NAMALWA (cell line): ENCODE measurements at regions not wholly inside any gene's neighbourhood (a gene's known extent, or its start where the extent isn't known, plus 50 kb on each side); places are given as distances from the start of the nearest gene placed in this dataset.
A peak's percentile ranks its signal among the peaks of the same experiment; 100 is the strongest.
"Not testable (repeated sequence)": the region's sequence is repeated elsewhere in the genome, so short reads cannot be mapped to it uniquely, and the experiment has no call there.

ENCODE experiments used
- DNase-seq: peaks from one replicate; pipeline ENCODE4 v3.0.0-alpha.2; 2015; ENCODE audit warnings: low spot score

DNA sequence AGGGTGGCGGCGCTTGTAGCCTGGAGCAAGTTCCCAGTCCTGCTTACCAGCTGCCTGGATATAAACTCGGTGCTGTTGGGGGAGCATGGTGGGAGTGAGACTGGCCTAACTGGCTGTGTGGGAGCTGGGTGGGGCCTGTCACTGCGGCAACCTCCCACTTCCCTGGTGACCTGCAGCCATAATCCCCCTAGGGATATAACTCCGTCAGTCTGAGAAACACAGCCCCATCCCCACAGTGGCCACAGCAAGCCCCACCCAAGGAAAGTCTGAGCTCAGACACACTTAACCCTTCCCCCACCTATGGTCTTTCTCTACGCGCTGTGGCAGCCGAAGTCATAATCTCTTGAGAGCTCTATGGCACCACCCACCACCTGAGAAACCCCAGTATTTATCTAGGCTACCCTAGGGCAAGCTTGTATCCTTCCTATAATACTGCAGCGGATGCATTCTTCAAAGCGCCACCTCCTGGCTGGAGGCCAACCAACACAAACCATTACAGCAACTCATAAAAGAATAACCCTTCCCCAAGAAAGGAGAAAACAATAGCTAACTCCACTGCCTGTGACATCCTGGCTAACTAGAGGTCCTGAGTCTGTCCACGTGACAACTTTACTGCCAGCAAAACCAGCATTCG is 57.4 kb downstream of the ZNF648 start:
- peak; percentile 15 for DNase-seq

DNA sequence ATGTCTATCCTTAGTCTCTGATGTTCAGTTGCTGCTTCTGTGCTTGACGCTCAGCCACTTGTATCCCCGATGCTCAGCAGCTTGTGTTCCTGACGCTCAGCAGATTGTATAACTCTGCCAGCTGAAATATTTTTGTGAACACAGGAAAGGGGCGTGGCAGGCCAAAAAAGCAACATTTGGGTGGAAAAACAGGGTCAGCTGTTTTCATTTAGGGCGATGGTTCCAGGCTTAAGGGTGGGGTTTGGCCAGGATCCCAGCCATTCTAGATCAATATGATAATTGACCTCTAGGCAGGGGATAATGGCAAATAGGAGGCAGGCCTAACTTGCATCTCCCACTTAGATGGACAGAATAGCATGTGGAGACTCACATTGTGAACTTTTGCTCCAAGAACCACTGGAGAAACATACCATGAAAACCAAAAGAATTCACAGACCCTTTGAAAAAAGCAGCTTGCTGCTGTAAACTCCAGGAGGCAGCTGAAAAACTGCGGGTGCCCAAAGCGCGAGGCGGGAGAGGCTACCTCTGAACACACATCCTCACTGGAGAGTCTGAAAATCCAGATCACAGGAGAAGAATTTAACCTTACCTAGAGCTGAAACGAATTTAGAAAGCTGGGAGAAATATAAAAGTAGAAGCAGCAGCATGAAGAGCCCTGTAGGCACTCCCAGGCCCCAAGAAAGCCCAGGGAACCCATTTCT is 58.3 kb downstream of the ZNF648 start:
- no peak for DNase-seq

GRCh38 chr1:182002570-182002969 is 58.9 kb downstream of the ZNF648 start:
- no peak for DNase-seq

- DNase-seq, result no peak
Observed at GRCh38 chr1:181998858-181999257, 62.7 kb downstream of the ZNF648 start.

- no peak for DNase-seq
Observed at GRCh38 chr1:181992072-181992471, 69.4 kb downstream of the ZNF648 start.

GRCh38 chr1:181990728-181991127 is 70.8 kb downstream of the ZNF648 start:
- no peak for DNase-seq

- DNase-seq, result no peak
Observed at GRCh38 chr1:181989261-181989920, 72.1 kb downstream of the ZNF648 start.

- no peak for DNase-seq
Observed at GRCh38 chr1:181987996-181988395, 73.5 kb downstream of the ZNF648 start.

DNA sequence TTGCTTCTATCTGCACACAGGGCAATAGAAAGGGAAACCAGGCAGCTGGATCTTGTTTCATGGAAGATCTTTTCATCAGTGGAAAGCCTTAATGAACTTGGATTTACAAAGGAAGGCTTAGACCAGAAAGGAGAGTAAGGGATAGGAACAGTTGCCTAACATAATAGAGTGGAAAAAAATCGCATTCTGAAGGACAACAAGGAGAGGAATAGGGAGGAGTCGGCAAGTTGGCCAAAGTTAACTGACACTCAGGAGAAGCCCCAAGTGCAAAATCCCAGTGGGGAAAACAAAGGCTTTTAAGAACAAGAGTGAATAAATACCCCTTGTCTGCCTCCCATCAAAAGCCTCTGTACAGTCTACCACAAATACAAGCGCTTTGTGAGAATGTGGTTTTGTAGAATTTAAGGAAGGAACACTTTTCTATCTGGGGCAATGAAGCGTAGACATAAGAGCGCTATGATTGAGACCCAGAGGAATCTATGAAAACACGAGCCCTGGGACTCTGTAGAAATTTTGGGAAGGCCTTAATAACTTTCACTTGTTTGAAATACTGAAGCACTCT is 74.1 kb downstream of the ZNF648 start:
- DNase-seq, result no peak

DNA sequence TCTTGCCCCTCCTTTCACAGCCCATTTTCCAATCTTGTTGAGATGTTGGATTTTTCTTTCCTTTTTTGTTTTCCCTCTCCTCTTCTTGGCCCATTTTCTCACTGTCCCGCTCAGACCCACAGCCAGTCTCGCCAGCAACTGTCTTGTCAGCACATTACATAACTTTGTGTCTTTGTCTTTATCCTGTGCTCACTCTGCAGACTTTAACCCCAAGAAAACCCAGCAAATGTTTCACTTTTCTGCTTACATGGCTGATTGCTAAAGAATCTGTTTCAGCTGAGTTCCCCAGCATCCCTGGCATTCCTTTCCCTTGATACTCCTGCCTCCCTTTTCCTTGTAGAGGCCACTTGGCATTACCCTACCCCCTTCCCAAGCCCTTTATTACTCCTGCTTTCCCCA is 74.6 kb downstream of the ZNF648 start:
- DNase-seq, result no peak

DNA sequence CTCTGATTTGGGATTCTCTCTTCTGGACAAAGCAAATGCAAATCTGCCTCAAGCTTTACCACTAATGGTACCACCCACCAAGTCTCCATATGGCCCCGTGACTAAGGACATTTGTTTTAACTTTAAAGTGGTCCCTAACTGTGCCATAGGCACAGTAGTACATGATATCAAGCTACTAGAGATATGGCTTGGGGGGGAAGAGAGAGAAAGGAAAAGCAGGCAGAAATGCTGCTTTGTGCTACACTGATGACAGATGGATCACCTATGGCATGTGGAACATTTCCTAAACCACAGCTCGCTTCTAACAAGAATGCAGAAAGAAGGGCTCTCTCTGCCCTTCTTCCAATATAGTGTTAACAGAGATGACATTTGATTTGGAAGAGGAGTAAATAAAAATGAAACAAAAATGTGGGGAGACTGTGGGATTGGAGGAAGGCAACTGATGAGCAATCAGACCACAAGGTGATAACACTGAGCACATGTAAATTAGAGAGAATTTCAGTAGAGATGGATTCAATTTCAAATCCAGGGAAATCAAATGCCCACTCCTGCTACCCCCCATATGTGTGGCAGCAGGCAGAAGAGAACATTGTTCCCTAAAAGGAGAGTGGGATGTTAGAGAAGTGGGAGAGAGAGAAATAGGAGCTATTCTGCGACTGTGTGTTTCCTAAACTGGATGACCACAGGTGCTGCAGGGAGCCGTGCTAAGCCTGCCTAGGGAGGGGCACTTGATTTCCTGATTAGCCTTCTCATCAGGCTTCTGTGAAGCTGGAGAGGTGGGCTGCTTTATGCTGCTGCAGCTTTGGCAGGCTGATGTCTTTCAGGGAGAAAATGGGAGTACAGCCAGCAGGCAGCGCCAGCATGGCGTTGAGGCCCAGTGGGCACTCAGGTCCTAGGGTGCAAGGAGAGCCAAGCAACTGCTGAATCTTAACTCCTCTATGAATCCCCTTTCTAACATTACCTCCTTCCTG is 75.3 kb downstream of the ZNF648 start:
- DNase-seq, result no peak

DNA sequence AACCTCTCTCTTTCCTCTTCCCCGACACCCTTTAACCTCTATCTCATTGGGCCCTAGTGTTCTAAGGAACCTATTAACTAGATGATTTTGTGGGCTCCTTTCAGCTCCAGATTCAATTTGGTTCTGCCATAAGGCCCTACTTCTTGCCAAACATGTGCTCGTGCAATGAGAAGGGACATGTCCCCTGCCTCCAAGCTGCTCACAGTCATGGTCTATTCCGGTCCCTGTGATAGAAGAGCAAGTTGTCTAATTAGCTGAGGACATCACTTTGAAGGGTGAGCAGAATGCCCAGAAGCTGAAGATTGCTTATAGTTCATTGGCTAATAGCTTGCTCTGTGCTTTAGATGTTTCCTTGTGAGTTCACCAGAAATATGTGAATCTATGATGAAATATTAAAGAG is 76.2 kb downstream of the ZNF648 start:
- DNase-seq, result no peak

- no peak for DNase-seq
Observed at GRCh38 chr1:181984006-181984405, 77.5 kb downstream of the ZNF648 start.

DNA sequence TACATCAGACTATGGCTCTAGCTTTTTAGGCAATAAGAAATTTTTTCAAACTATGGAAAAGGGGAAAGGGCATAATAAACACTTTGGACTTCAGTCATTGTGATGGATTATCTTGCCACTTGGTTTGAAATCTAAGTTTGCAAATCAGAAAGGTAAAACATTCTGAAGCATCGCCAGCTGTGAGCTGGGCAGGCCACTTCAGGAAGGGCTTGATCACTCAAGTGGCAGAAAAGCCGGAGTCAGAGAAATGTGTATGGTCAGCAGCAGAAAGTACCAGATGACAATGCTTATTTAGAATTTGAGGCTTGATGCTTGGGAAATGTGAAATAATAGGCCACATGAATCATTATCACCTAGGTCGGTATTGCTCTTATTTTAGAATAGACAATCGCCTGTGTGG is 79.7 kb downstream of the ZNF648 start:
- DNase-seq, result no peak

DNA sequence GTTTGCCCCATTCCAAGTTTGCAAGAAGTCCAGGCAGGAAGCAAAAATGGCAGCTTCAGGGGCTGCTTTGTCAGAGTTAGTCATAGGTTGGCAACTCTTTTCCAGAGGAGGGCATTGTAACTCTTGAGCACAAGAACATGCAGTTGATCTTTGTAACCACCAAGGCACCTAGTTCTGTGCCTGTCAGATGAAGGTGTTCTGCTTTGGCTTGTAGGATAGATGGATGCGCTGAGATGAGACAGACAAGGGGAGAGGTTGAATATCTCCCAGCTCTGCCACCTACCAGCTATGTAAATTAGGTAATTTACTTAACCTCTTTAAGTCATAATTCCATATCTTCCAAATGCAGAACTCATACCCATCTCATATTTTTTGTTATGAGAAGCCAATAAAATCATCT is 89.3 kb downstream of the ZNF648 start:
- no peak for DNase-seq

- no peak for DNase-seq
Observed at GRCh38 chr1:181971424-181971823, 90.1 kb downstream of the ZNF648 start.

- DNase-seq, result no peak
Observed at GRCh38 chr1:181969902-181970301, 91.6 kb downstream of the ZNF648 start.

DNA sequence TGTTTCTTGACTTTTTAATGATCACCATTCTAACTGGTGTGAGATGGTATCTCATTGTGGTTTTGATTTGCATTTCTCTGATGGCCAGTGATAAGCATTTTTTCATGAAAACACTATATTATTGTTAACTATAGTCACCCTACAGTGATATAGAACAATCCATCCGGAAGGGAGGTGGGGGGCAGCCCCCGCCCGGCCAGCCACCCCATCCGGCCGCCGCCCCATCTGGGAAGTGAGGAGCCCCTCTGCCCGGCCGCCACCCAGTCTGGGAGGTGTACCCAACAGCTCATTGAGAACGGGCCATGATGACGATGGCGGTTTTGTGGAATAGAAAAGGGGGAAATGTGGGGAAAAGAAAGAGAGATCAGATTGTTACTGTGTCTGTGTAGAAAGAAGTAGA is 106.8 kb downstream of the ZNF648 start:
- DNase-seq, result not testable (repeated sequence)

DNA sequence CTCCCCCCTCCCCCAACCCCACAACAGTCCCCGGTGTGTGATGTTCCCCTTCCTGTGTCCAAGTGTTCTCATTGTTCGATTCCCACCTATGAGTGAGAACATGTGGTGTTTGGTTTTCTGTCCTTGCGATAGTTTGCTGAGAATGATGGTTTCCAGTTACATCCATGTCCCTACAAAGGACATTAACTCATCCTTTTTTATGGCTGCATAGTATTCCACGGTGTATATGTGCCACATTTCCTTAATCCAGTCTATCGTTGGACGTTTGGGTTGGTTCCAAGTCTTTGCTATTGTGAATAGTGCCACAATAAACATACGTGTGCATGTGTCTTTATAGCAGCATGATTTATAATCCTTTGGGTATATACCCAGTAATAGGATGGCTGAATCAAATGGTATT is 107.3 kb downstream of the ZNF648 start:
- not testable (repeated sequence) for DNase-seq

- no peak for DNase-seq
Observed at GRCh38 chr1:181953596-181953995, 107.9 kb downstream of the ZNF648 start.

- DNase-seq, result no peak
Observed at GRCh38 chr1:181951213-181951612, 110.3 kb downstream of the ZNF648 start.

DNA sequence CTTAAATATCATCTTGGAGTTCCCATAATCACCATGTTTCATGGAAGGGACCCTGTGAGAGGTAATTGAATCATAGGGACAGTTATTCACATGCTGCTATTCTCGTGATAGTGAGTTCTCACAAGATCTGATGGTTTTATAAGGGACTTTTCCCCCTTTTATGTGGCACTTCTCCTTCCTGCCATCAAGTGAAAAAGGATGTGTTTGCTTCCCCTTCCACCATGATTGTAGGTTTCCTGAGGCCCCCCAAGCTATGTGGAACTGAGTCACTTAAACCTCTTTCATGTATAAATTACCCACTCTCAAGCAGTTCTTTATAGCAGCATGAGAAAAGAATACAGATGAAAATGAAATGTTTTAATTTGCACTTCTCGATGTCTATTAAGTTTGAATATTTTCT is 112.0 kb downstream of the ZNF648 start:
- DNase-seq, result no peak
